ENCODE measurements at regions not wholly inside any gene's neighbourhood (a gene's known extent, or its start where the extent isn't known, plus 50 kb on each side); places are given as distances from the start of the nearest gene placed in this dataset.

GRCh38 chr5:124998520-124998919 lies 252.1 kb upstream of the ZNF608 start:
- intact Hi-C loops (cut with DNase I): no loop called here
- WGBS, 2 donors: 89% methylated on average over 1 of the region's 1 CpG

GRCh38 chr5:125002727-125003598 lies 256.5 kb upstream of the ZNF608 start:
- intact Hi-C loops (cut with DNase I): no loop called here
- Histone ChIP-seq H3K4me1 (ENCODE audit: control insufficient read depth in 1 of 2, insufficient read depth in 2 of 2, low read length in 2 of 2) (no peaks in the 10 kb centered on the region), H3K4me3 (ENCODE audit: low read length in 2 of 2) (no peak overlapping the region), H3K27ac (ENCODE audit: low read depth in 1 of 2, low read length in 2 of 2) (no peak overlapping the region), H3K27me3 (ENCODE audit: control insufficient read depth in 1 of 2, insufficient read depth in 2 of 2, low read length in 1 of 2) (no peaks in the 10 kb centered on the region), H3K36me3 (ENCODE audit: control insufficient read depth in 1 of 2, insufficient read depth in 2 of 2, low read length in 1 of 2) (no peaks in the 10 kb centered on the region), H3K9me3 (ENCODE audit: control insufficient read depth, low read length) (no peaks in the 10 kb centered on the region)
- DNase-seq (no peak), ATAC-seq (ENCODE audit: low FRiP score) (no peak)
- WGBS, 2 donors: 89 to 96% methylated on average over 1 of the region's 1 CpG

More at GRCh38 chr5:124998520-124998919, 252.1 kb upstream of the ZNF608 start:
- no peaks in the 10 kb centered on the region for H3K9me3 ChIP-seq (ENCODE audit: control insufficient read depth, low read length)
- H3K27me3 ChIP-seq (ENCODE audit: control insufficient read depth in 1 of 2, insufficient read depth in 2 of 2, low read length in 1 of 2): no peaks in the 10 kb centered on the region
- no peak for DNase-seq
- H3K36me3 ChIP-seq (ENCODE audit: control insufficient read depth in 1 of 2, insufficient read depth in 2 of 2, low read length in 1 of 2): no peaks in the 10 kb centered on the region
- ATAC-seq (ENCODE audit: low FRiP score): no peak
- no peak overlapping the region for H3K4me3 ChIP-seq (ENCODE audit: low read length in 2 of 2)
- H3K27ac ChIP-seq (ENCODE audit: low read depth in 1 of 2, low read length in 2 of 2): no peak overlapping the region
- no peaks in the 10 kb centered on the region for H3K4me1 ChIP-seq (ENCODE audit: control insufficient read depth in 1 of 2, insufficient read depth in 2 of 2, low read length in 2 of 2)

- WGBS, 2 donors: 96% methylated on average over 5 of the region's 5 CpGs
- Histone ChIP-seq H3K4me1 (ENCODE audit: control insufficient read depth in 1 of 2, insufficient read depth in 2 of 2, low read length in 2 of 2) (no peaks in the 10 kb centered on the region), H3K27ac (ENCODE audit: low read depth in 1 of 2, low read length in 2 of 2) (no peak overlapping the region), H3K4me3 (ENCODE audit: low read length in 2 of 2) (no peak overlapping the region), H3K36me3 (ENCODE audit: control insufficient read depth in 1 of 2, insufficient read depth in 2 of 2, low read length in 1 of 2) (no peaks in the 10 kb centered on the region), H3K27me3 (ENCODE audit: control insufficient read depth in 1 of 2, insufficient read depth in 2 of 2, low read length in 1 of 2) (no peaks in the 10 kb centered on the region), H3K9me3 (ENCODE audit: control insufficient read depth, low read length) (no peaks in the 10 kb centered on the region)
- intact Hi-C loops (cut with DNase I): no loop called here
- DNase-seq: no peak
- ATAC-seq (ENCODE audit: low FRiP score): no peak
Observed at GRCh38 chr5:125004009-125004408, 257.6 kb upstream of the ZNF608 start.

GRCh38 chr5:125005266-125005665 lies 258.8 kb upstream of the ZNF608 start:
- no peaks in the 10 kb centered on the region for H3K27me3 ChIP-seq (ENCODE audit: control insufficient read depth in 1 of 2, insufficient read depth in 2 of 2, low read length in 1 of 2)
- no peak overlapping the region for H3K27ac ChIP-seq (ENCODE audit: low read depth in 1 of 2, low read length in 2 of 2)
- H3K4me1 ChIP-seq (ENCODE audit: control insufficient read depth in 1 of 2, insufficient read depth in 2 of 2, low read length in 2 of 2): no peaks in the 10 kb centered on the region
- intact Hi-C loops (cut with DNase I): no loop called here
- no peak overlapping the region for H3K4me3 ChIP-seq (ENCODE audit: low read length in 2 of 2)
- DNase-seq (no peak), ATAC-seq (ENCODE audit: low FRiP score) (no peak)
- 11 to 13% methylated on average over 4 of the region's 4 CpGs for WGBS, 2 donors
- H3K36me3 ChIP-seq (ENCODE audit: control insufficient read depth in 1 of 2, insufficient read depth in 2 of 2, low read length in 1 of 2): no peaks in the 10 kb centered on the region
- no peaks in the 10 kb centered on the region for H3K9me3 ChIP-seq (ENCODE audit: control insufficient read depth, low read length)

- intact Hi-C loops (cut with DNase I): no loop called here
- H3K9me3 ChIP-seq (ENCODE audit: control insufficient read depth, low read length): no peaks in the 10 kb centered on the region
- ATAC-seq (ENCODE audit: low FRiP score) (no peak), DNase-seq (no peak)
- 65 to 74% methylated on average over 5 of the region's 5 CpGs for WGBS, 2 donors
- H3K36me3 ChIP-seq (ENCODE audit: control insufficient read depth in 1 of 2, insufficient read depth in 2 of 2, low read length in 1 of 2): no peaks in the 10 kb centered on the region
- no peaks in the 10 kb centered on the region for H3K4me1 ChIP-seq (ENCODE audit: control insufficient read depth in 1 of 2, insufficient read depth in 2 of 2, low read length in 2 of 2)
- H3K27ac ChIP-seq (ENCODE audit: low read depth in 1 of 2, low read length in 2 of 2): no peak overlapping the region
- H3K27me3 ChIP-seq (ENCODE audit: control insufficient read depth in 1 of 2, insufficient read depth in 2 of 2, low read length in 1 of 2): no peaks in the 10 kb centered on the region
- H3K4me3 ChIP-seq (ENCODE audit: low read length in 2 of 2): no peak overlapping the region
Observed at GRCh38 chr5:125006011-125006685, 259.7 kb upstream of the ZNF608 start.

- ATAC-seq (ENCODE audit: low FRiP score) (no peak), DNase-seq (no peak)
- Histone ChIP-seq H3K9me3 (ENCODE audit: control insufficient read depth, low read length) (no peaks in the 10 kb centered on the region), H3K4me3 (ENCODE audit: low read length in 2 of 2) (no peak overlapping the region), H3K27ac (ENCODE audit: low read depth in 1 of 2, low read length in 2 of 2) (no peak overlapping the region), H3K27me3 (ENCODE audit: control insufficient read depth in 1 of 2, insufficient read depth in 2 of 2, low read length in 1 of 2) (peaks cover 0 to 1% of the 10 kb centered on the region in 2 donors), H3K4me1 (ENCODE audit: control insufficient read depth in 1 of 2, insufficient read depth in 2 of 2, low read length in 2 of 2) (no peaks in the 10 kb centered on the region), H3K36me3 (ENCODE audit: control insufficient read depth in 1 of 2, insufficient read depth in 2 of 2, low read length in 1 of 2) (no peaks in the 10 kb centered on the region)
- intact Hi-C loops (cut with DNase I): no loop called here
- WGBS, 2 donors: 83 to 86% methylated on average over 7 of the region's 7 CpGs
Observed at GRCh38 chr5:125010356-125010755, 263.9 kb upstream of the ZNF608 start.

- Histone ChIP-seq H3K36me3 (ENCODE audit: control insufficient read depth in 1 of 2, insufficient read depth in 2 of 2, low read length in 1 of 2) (no peaks in the 10 kb centered on the region), H3K9me3 (ENCODE audit: control insufficient read depth, low read length) (no peaks in the 10 kb centered on the region), H3K4me3 (ENCODE audit: low read length in 2 of 2) (no peak overlapping the region), H3K27ac (ENCODE audit: low read depth in 1 of 2, low read length in 2 of 2) (no peak overlapping the region), H3K27me3 (ENCODE audit: control insufficient read depth in 1 of 2, insufficient read depth in 2 of 2, low read length in 1 of 2) (peaks cover 0 to 1% of the 10 kb centered on the region in 2 donors), H3K4me1 (ENCODE audit: control insufficient read depth in 1 of 2, insufficient read depth in 2 of 2, low read length in 2 of 2) (no peaks in the 10 kb centered on the region)
- intact Hi-C loops (cut with DNase I): no loop called here
- ATAC-seq (ENCODE audit: low FRiP score) (no peak), DNase-seq (no peak)
- 89 to 90% methylated on average over 5 of the region's 5 CpGs for WGBS, 2 donors
Observed at GRCh38 chr5:125011014-125011413, 264.6 kb upstream of the ZNF608 start.

- Histone ChIP-seq H3K36me3 (ENCODE audit: control insufficient read depth in 1 of 2, insufficient read depth in 2 of 2, low read length in 1 of 2) (no peaks in the 10 kb centered on the region), H3K4me3 (ENCODE audit: low read length in 2 of 2) (no peak overlapping the region), H3K9me3 (ENCODE audit: control insufficient read depth, low read length) (no peaks in the 10 kb centered on the region), H3K27ac (ENCODE audit: low read depth in 1 of 2, low read length in 2 of 2) (no peak overlapping the region), H3K27me3 (ENCODE audit: control insufficient read depth in 1 of 2, insufficient read depth in 2 of 2, low read length in 1 of 2) (peaks cover 0 to 1% of the 10 kb centered on the region in 2 donors), H3K4me1 (ENCODE audit: control insufficient read depth in 1 of 2, insufficient read depth in 2 of 2, low read length in 2 of 2) (no peaks in the 10 kb centered on the region)
- 65 to 79% methylated on average over 2 of the region's 2 CpGs for WGBS, 2 donors
- DNase-seq (no peak), ATAC-seq (ENCODE audit: low FRiP score) (no peak)
- intact Hi-C loops (cut with DNase I): no loop called here
Observed at GRCh38 chr5:125011419-125011818, 265.0 kb upstream of the ZNF608 start.

GRCh38 chr5:125011947-125012346 lies 265.5 kb upstream of the ZNF608 start:
- Histone ChIP-seq H3K4me1 (ENCODE audit: control insufficient read depth in 1 of 2, insufficient read depth in 2 of 2, low read length in 2 of 2) (no peaks in the 10 kb centered on the region), H3K9me3 (ENCODE audit: control insufficient read depth, low read length) (no peaks in the 10 kb centered on the region), H3K4me3 (ENCODE audit: low read length in 2 of 2) (no peak overlapping the region), H3K27me3 (ENCODE audit: control insufficient read depth in 1 of 2, insufficient read depth in 2 of 2, low read length in 1 of 2) (peaks cover 0 to 1% of the 10 kb centered on the region in 2 donors), H3K36me3 (ENCODE audit: control insufficient read depth in 1 of 2, insufficient read depth in 2 of 2, low read length in 1 of 2) (no peaks in the 10 kb centered on the region), H3K27ac (ENCODE audit: low read depth in 1 of 2, low read length in 2 of 2) (no peak overlapping the region)
- DNase-seq: no peak
- ATAC-seq (ENCODE audit: low FRiP score): no peak
- WGBS, 2 donors: 42 to 51% methylated on average over 4 of the region's 4 CpGs
- intact Hi-C loops (cut with DNase I): no loop called here
